SK-N-MC (cell line): ENCODE measurements at regions not wholly inside any gene's neighbourhood (a gene's known extent, or its start where the extent isn't known, plus 50 kb on each side); places are given as distances from the start of the nearest gene placed in this dataset.

ENCODE experiments used
- EZH2 ChIP-seq: fragments of 200-600 bp; sonication (generic); IDR thresholded peaks from one replicate; pipeline ENCODE4 v1.6.1; 2017; ENCODE audit warnings: antibody characterized with exemption
- POLR2AphosphoS5 ChIP-seq: IDR thresholded peaks from 2 replicates; pipeline ENCODE4 v1.6.1; 2012; ENCODE audit warnings: mild to moderate bottlenecking, low read depth, low read length, borderline replicate concordance

DNA sequence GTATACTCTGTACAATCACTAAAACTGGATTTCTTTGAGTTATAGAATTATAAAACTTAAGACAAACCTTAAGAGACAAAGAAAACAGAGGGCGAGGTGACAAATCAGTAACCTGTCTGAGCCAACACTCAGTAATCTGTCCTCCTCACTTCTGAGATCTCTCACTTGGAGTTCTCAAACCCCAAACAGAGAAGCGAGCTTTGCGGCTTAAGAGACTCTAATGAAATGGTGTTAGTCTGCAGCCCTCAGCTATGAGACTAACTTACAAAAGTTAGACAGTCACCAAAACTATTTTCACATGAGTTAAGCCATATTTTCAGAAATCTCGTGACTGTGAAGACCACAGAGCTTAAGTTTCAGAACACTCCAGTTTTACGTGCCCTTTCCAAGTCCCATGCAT, 140.6 kb downstream of the TMX3 start:
- TF ChIP-seq EZH2 = no peak
- no peak for TF ChIP-seq POLR2AphosphoS5
